ENCODE measurements at regions not wholly inside any gene's neighbourhood (a gene's known extent, or its start where the extent isn't known, plus 50 kb on each side); places are given as distances from the start of the nearest gene placed in this dataset.
"Not testable (repeated sequence)": the region's sequence is repeated elsewhere in the genome, so short reads cannot be mapped to it uniquely, and the experiment has no call there.

GRCh38 chr21:9001890-9002663 is 1519.3 kb upstream of the TPTE start:
- not testable (repeated sequence) for DNase-seq

DNA sequence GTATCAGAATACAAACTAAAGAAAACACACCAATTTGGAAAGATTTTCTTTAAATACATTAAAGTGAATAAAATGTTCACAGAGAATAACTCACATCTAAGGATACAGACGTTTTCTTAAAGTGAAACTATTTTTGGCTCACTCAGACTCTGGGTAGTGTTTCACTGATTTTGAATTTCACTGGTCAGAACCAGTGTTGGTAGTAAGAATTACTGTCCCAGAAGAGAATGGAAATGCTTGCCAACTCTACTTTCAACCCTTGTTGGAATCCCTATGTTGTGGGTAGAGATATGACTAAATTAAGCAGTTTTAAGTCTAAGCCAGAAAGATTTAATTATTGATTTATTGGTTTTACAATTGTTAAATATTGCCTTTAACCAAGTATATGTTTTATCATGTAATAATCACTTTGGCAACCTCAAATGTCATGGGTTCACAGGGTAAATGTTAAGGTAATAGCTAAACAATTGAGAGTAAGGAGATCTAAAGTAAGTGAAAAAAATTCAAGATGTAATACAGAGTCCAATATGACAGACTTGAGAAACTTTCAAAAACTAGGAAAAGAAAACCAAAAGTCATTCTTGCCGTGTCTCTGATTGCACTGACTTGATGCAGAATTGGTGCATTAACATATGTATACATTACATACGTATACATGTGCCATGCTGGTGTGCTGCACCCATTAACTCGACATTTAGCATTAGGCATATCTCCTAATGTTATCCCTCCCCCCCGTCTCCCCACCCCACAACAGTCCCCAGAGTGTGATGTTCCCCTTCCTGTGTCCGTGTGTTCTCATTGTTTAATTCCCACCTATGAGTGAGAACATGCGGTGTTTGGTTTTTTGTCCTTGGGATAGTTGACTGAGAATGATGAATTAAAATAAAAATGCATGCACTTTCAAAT is 1517.2 kb upstream of the TPTE start:
- not testable (repeated sequence) for DNase-seq

DNA sequence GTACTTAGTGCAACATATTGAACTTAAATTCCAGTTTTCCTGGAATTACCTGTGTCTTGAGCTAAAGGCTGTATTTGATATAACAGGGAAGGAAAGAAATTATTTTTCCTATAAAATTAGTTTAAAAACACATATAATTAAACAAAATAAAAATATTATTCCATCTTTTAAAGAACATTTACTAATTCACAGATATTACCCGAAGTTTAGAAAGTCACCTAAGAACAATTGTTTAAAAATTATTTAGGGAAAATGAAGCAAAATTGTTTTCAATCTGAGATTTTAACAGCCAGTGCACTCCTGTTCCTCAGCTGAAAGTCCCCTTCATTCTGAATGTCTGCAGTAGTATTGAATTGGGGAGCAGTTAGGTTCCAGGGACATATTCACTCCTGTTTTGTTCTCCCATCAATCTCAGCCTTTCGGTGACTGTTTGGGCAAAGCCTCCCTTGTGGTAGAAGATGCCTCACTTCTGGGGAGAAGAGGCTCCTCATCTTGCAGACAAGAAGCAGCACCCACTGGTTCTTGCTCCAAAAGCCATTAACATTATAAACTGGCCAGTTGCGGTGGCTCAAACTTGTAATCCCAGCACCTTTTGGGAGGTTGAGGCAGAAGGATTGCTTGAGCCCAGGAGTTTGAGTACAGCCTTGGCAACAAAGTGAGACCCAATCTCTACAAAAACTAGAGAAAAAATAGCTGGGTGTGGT is 1516.4 kb upstream of the TPTE start:
- not testable (repeated sequence) for DNase-seq

- DNase-seq, result not testable (repeated sequence)
These were observed 1515.7 kb upstream of the TPTE start for GRCh38 chr21:9005671-9006070.

- DNase-seq, result not testable (repeated sequence)
These were observed 1515.3 kb upstream of the TPTE start for GRCh38 chr21:9006111-9006510.

DNA sequence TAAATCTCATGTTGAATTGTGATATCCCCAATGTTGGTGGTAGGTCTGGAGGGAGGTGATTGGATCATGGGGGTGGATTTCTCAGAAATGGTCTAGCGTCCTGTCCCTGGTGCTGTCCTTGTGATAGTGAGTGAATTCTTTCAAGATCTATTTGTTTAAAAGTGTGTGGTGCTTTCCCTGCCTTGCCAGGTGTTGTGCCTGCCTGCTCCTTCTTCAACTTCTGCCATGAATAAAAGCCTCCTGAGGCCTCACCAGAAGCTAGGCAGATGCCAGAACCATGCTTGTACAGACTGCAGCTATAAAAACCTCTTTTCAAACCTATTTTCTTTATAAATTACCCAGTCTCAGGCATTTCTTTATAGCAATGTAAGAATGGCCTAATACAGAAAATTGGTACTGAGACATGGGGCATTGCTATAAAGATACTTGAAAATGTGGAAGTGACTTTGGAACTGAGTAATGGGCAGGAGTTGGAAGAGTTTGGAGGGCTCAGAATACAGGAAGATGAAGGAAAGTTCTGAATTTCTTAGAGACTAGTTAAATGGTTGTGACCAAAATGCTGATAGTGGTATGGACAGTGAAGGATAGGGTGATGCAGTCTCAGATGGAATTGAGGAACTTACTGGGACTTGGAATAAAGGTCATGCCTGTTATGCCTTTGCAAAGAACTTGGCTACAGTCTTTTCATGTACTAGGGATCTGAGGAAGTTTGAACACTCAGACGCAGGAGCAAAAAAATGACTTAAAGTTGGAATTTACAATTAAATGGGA is 1514.6 kb upstream of the TPTE start:
- DNase-seq, result not testable (repeated sequence)

DNA sequence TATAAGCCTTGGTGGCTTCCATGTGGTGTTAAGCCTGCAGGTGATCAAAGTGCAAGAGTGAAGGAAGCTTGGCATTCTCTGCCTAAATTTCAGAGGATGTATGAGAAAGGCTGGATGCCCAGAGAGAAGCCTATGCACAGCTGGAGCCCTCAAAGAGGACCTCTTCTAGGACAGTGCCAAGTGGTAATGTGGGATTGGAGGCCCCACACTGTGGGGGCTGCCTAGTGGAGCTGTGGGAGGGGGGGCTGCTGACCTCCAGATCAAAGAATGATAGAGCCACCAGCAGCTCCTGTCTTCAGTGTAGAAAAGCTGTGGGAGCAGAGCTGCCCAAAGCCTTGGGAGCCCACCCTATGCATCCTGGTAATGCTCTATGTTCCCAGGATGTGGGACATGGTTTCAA is 1512.7 kb upstream of the TPTE start:
- no peak for DNase-seq

DNA sequence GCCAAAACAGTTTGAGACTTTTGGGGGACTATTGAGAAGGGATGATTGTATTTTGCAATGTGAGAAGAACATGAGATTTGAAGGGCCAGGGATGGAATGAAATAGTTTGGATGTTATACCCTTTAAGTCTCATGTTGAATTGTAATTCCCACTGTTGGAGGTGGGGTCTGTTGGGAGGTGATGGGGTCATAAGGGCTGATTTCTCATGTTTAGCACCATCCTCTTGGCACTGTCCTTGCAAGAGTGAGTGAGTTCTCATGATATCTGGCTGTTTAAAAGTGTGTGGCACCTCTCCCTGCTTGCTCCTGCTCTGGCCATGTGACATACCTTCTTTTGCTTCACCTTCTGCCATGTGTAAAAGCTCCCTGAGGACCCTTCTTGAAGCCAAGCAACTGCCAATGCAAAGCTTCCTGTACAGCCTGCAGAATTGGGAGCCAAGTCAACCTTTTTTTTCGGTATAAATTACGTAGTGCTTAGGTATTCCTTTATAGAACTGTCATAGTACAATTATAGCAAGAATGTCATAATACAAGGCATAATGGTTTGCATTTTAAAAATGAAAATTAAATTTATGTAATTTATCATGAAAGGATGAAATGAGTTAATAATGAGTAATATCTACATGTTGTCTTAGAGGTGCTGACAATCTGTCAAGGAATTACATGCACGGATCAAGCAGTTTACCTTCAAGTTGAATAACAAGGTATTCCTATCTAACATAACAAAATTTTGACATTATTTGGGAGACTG is 1511.9 kb upstream of the TPTE start:
- not testable (repeated sequence) for DNase-seq

DNA sequence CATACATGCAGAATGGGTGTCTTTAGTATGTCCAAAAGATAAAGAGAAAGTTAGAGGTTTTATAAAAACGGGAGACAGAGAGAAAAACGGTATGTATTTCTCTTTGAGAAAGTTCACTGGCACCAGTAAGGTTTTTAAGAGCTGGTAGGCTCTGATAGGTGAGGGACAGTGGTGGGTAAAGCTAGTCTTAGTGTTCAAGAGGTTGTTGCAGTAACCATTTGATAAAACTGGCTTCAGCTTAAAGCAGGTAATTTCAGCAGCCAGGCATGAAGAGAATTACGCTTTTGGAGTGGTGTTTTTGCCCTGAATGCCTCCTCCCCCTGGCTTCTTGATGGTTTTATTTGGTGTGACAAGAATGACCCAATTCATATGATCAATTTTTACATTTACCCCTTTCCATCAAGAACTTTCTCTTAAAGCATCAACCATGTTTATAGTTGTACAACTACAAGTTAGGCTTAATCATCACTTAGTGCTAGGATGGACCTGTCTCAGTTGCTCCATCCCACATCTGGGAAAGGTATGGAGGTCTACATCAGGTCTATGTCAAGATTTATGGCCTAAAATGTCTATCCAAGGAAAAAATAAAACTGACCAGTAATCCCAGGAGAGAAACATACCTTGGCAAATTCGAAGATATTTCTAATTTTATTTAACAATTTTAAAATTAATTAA is 1511.1 kb upstream of the TPTE start:
- DNase-seq, result not testable (repeated sequence)

- DNase-seq, result not testable (repeated sequence)
These were observed 1510.2 kb upstream of the TPTE start for GRCh38 chr21:9010936-9011890.

- not testable (repeated sequence) for DNase-seq
These were observed 1509.5 kb upstream of the TPTE start for GRCh38 chr21:9011916-9012315.

DNA sequence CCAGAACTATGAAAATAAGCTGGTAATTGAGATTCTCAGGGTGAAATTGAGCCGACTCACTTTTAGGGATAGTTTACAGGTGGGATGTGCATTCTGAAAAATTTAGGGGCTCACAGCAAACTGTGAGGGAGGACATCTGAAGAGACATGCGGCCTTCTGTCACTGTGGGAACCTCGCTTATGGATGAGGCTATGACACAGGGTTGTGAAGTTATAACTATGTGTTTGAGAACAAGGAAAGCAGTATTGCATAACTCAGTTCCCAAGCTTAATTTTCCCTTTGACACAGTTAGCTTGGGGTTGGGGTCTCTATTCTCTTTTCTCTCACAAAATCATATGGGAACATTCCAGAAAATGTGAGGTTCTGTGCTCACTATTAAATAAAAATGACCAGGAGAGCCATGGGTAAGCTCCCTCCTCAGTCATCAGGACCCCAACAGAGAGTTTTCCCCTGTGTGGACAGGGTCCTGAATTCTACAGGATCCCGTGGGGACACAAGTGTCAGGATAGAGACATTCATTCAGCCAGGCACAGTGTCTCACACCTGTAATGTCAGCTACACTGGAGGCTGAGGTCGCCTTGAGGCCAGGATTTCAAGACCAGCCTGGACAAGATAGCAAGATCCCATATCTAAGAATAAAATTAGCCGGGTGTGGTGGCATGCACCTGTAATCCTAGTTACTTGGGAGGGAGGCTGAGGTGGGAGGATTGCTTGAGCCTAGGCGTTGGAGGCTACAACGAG is 1507.7 kb upstream of the TPTE start:
- not testable (repeated sequence) for DNase-seq

- not testable (repeated sequence) for DNase-seq
These were observed 1507.1 kb upstream of the TPTE start for GRCh38 chr21:9014243-9014734.

- not testable (repeated sequence) for DNase-seq
These were observed 1505.7 kb upstream of the TPTE start for GRCh38 chr21:9015483-9016197.

DNA sequence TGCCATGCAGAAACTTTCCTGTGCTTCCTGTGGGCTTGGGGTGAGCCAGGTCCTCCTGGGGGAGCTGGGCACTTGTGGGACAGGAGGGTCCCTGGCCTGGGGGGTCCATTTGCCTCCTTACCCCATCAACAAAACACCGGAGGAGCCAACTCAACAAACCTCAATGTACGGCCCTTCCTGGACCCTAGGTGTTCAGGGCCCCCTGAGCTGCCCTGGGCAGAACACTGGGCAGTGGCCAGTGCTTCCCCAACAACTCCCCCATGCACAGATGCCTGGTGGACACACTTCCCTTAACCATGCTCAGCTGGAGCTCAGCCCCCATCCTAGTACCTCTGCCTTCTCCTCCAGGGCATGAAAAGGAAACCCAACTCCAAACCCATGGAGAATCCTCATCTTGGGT is 1504.2 kb upstream of the TPTE start:
- not testable (repeated sequence) for DNase-seq

DNA sequence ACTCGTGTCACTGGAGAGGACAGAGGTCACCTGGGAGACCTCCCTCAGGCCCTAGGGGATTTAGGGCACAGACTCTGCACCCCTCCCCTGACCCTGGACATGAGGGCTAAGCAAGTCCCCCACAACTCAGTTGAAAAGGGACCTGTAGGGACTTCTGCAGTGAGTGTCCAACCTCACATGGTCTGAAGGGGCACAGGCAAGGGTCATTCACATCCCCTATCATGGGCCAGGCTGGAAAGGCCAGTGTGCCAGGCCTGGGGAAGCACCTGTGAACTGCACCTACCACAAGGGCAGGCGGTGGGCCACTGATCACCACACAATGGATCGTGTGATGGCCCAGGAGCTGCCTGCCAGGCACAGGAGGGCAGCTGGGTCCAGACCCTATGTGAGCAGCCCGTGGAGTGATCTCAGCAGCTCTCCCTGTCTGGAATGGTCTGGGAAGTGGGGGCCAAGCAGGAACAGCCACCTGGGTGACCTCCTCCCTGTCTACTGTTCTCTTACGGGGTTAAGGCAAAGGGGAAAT is 1502.6 kb upstream of the TPTE start:
- DNase-seq, result not testable (repeated sequence)

- DNase-seq, result not testable (repeated sequence)
These were observed 1497.2 kb upstream of the TPTE start for GRCh38 chr21:9024006-9024767.

Data from activated T-cell treated with anti-CD3 and anti-CD28 coated beads, Interleukin-2, amount 50 U/mL, for 1 hour (primary cell).